NCI-H748 (cell line): ENCODE measurements at regions not wholly inside any gene's neighbourhood (a gene's known extent, or its start where the extent isn't known, plus 50 kb on each side); places are given as distances from the start of the nearest gene placed in this dataset.

Experiments used
- DNase-seq: peaks from one replicate; lab custom pipeline; 2025; ENCODE audit not compliant: unreplicated experiment; lab: John Stamatoyannopoulos, UW

DNA sequence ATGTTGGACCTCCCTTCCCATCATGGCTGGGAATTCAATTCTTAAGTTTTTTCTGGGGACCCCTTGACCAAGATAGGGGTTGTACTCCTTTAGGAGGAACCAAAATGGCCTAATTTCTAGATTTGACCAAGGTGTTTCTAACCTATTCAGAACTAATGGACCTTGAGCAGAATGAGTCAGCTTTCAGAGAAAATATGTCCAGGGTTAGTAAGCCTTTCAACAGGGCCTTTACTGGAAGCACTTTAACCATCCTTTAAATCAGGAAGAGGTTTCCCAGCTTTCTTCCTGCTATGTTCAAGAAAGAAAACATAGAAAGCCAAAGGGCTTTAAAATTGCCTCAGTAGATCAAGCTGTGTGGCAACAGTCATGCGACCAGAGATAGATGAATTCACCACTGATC, 1184.9 kb upstream of the ACVR2A start:
- DNase-seq = no peak

DNA sequence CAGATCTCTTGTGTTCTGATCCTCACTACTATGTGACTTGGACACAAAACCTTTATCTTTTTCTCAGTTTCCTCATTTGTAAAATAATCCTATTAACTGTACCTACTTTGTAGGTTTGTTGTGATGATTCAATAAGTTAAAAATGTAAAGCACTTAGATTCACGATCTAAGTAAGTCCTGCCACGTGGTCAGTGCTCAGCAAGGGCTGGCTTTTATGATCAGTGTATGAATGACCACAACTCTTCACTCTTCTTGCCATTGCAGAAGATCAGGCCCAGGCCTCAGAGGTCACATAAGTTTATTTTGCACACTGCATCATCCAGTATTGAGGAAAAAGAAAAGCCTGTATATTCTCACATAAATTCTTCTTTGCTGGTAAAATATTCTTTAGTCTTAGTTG, 1192.5 kb upstream of the ACVR2A start:
- DNase-seq = no peak

DNA sequence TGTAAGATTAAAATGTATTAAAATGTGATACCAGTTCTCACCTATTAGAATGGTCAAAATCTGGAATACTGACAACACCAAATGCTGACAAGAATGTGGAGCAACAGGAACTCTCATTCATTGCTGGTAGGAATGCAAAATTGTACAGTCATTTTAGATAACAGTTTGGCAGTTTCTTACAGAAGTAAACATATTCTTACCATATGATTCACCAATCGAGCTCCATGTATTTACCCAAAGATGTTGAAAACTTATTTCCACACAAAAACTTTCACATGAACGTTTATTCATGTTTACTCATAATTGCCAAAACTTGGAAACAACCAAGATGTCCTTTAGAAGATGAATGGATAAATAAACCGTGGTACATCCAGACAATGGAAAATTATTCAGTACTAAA, 1193.5 kb upstream of the ACVR2A start:
- DNase-seq = no peak

DNA sequence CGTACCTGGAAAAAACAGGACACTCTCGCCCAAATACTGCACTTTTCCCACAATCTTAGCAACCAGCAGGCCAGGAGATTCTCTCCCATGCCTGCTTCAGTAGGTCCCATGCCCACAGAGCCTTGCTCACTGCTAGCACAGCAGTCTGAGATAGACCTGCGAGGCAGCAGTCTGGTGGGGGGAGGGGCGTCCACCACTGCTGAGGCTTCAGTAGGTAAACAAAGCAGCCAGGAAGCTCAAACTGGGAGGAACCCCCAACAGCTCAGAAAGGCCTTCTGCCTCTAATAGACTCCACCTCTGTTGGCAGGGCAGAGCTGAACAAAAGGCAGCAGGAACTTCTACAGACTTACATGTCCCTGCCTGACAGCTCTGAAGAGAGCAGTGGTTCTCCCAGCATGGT, 1202.8 kb upstream of the ACVR2A start:
- DNase-seq = peak; percentile 26

DNA sequence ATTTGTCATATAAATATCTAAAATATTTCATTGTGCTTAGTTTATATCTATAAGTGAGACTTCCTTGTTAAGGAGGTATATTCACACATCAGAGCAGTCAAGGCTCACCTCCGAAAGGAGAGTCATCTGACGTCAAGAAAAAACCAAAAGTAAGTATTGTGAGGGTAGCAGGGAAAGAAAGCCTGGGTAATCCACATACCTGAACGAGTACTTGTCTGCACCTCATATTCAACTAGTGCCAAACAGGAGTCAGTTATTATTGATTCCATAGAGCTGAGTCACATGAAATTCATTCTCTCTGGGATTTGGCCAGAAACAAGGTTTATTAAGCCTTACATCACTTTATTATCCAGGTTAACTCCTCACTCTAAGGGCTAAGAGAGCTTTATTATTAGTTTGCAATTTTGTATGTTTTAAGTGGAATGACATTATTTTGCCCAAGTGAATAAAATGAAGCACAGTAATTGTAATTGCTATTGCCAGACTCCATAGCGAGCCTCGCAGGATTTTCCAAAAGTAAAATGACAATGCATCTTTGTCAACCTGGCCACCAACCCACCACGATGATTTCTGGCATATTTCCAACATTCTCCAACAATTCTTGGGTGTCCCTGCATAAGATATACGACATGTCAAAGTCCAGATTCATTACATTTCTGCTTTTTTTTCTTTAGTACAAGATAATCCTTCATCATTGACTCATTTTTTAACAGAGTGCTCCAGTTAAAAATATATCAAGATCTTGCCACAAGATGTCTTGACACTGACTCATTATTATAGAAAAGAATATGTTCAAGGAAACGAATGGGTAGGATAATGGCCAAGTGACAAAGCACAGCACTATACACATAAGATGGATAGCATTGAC, 1210.4 kb upstream of the ACVR2A start:
- DNase-seq = no peak

DNA sequence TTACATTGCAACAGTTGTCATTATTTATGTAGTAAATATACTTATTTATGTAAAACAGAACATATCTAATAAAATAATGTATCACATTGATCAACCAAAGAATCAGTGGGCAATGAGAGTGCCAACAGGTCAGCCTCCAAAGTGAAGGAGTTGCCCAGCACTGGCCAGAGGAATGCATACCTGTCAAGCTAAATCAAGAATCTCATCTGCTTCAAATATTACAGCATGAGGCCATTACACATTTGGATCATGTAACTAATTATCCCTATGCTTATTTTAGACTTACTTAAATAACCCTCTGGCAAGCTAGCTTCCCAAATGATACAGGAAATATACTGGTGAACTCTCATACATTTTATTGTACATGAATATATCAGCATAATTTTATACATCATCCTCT, 1211.7 kb upstream of the ACVR2A start:
- DNase-seq = no peak

DNA sequence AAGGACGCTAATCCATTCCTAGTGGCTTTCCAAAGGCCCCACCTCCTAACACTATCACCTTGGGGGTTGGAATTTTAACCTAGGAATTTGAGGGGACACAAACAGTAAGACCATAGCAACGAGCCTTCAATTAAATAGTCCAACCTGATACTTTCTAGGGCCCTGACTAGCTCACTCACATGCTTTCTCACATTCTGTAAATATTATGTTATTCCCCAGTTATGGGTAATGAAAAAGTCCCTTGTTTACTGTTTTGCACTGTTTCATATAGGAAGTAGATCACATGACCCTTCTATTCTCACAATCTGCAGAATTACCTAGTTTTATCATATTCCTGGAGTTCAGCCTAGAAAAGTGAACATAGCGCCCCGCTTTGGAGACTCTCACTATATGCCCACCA, 1212.1 kb upstream of the ACVR2A start:
- DNase-seq = no peak

DNA sequence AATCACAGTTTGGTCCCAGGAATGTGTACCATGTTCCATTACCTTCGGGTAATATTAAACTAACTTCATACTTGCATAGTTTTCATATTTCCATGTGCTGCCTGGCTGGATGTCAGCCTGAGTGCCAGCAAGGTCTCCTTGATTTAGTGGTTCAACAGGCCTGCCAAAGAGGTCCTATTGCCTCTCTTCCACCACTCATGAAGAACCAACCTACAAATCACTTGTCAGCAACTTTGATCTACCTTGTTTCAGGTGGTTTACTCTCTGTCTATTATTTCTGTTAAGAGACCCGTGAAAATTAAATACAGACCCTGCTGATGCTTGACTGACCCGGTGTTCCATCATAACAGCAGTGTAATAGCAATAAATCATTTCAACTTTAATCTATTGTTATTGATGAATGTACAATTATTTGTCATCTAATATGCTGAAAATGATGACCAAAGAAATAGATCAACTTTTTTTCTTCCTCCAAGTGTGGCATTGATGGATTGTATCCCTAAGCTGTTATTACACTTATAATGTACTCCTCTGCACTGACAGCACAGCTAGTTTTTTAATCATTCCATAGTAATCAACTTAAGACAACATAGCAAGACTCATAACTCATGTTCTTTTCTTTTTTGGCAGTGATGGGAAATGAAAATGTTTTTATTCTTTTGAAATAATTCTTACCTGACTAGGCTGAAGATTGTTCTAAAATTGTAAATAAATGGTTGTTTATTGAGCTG, 1220.2 kb upstream of the ACVR2A start:
- no peak for DNase-seq

DNA sequence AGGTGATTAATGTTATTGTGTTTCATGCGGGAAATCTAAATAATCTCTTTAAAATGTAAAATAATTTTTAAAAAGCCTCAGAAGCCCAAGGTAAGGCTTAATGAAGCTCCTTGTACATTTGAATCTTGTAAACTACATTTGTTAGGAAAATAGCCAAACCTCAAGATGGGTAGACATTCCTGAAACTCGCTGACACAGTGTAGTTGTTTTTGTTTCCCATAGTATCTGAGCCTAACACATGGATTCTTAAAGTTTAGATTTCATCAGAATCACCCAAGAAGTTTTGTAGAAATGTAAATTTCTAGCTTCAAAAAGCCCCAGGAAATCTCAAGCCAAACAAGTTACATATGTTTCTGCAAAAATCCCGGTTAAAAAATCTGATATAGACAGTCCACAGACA, 1221.1 kb upstream of the ACVR2A start:
- no peak for DNase-seq

DNA sequence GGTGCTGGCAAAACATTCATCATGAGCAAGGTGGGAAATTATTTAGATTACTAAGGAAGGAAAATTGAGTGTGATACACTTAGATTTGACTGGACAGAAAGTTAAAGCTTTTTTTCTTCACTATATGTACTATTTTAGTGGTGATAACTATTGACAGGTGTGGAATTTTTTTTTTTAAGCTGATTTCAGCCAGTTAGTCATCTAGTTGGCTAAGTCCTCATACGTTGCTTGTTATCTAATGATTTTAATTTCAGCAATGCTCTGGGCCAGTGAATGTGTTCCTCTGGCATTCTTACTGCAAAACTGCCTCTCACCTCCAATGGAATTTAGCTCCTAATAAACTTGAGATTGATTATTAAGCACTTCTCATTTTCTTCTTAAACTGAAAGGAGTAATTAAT, 1223.2 kb upstream of the ACVR2A start:
- no peak for DNase-seq

DNA sequence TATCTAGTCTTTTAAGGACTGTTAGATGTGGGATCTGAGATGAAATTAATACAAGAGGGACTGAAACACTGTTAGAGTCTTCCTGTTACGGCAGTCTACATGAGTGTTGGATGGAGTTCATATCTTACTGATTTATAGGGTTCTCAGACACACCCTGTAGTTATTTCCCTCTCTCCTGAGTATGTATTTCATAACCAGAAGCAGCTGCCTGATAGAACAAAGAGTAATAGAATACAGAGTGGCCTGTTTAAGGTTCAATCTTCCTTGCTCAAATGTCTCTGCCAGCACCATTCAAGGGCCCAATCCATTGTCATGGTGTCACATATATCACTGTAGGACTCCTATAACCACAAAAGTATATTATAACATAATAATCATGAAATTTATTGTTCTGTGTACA, 1229.1 kb upstream of the ACVR2A start:
- DNase-seq = peak; percentile 51

DNA sequence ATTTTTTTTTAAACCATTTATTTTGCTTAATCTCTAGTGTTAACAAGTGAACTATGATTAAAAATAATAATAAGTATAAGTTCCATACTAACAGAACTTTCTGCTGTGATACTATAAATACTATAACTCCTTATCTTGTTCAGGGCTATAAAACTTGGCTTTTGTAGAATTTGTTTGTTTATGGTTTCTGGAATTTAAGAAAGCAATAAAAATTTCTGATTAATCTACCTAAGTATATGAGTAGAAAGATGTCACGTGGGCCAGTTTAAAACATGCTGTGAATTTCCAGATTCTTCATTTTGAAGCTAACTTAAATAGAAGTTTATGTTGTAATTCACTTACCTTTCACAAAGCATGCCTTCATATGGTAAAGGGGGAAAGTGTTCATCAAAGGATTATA, 1236.3 kb upstream of the ACVR2A start:
- no peak for DNase-seq

DNA sequence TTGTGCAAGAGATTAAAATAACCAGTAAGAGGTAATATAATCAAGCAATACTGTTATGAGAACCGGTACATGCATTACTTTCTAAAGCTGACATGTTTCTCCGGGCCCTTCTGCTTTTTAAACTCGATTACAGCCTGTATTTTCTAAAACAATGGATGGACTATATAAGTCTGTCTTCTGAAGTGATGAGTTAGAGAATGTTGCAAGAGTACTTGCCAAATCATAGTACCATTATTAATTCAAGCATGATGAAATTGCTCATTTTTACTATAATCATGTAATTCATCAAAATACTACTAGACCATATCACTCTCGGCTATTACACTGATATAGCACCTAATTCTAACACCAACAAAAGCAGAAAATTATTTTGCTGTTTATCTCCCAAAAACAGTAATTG, 1240.3 kb upstream of the ACVR2A start:
- no peak for DNase-seq

DNA sequence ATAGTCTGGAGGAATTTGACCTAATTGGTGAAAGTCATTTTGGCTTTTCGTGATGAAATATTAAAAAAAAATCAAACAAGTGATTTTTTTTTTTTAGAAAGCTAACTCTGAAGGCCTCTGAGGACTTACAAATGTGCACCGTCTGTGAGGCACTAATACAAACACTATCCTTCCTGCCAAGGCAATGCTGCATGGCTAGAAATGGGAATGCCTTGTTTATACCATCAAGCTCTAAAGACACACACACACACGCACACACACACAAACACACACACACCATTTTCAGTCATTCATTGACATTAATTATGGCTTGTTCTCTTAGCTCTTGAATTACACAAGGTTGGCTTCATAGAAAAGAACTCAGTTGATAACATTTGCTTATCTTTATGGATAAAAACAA, 1242.0 kb upstream of the ACVR2A start:
- DNase-seq = no peak

DNA sequence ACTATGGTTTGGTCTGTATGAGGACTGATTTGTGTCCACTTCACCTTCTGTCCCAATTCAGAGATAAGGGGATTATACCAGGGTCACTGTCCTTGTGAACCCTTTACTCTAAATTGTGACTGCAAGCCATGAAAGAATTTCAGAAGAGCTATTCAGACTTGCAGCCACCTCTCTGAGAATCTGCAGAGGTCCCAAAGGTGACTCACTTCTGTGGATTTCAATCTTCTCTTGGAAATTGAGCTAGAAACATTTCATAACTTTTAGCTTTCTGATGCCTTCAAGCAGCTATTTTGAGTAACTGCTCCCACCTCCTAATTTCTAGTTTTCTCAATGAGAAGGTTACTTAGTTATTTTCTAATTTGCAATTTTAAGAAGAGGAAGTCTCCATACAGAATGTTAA, 1242.4 kb upstream of the ACVR2A start:
- DNase-seq = no peak

DNA sequence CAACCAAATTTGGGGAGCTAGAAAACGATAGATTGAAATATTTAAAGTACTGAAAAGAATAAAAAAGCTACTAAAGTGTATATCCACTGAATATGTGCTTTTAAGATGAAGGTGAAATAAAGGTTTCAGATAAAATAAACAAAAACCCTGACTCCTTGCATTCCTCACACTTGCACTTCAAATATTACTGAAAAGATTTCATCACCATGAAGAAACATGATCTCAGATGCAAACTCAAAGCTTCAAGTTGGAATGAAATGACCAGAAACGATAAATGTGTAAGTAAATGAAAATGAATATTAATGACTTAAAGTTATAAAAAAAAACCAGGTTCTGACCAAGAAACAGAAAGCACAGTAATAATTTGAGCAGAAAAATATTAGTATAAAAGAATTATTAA, 1246.0 kb upstream of the ACVR2A start:
- DNase-seq = no peak

DNA sequence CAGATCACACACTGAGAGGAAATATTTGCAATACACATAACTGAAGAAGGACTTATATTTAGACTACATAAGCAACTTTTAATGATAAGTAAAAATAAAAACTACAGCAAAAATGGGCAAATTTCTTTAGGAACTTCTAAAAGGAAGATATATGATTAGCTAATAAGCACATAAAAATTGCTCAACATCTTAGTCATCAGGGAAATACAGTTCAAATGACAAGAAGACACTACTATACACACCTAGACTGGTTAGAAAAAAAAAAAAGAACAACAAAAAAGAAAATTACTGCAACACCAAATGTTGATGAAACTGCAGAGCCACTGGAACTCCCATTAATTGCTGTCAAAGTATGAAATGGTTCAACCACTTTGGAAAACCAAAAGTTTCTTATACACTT, 1247.5 kb upstream of the ACVR2A start:
- no peak for DNase-seq

DNA sequence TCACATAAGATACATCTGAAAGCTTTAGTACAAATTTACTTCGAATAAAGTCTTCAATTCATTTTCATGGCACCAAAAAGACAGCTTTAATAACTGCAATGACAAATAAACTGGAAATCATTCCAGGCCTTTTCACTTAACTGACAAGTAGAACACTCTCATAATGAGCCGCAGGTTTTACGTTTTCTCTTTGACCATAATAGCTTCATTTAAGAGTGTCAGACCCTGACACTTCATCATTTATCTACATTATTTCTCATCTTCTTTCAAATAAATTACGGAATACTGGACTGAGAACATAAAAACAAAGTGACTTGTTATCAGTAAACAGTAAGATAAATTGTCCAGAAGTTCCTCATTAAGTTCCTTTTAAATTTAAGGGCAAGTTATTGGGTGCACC, 1252.9 kb upstream of the ACVR2A start:
- no peak for DNase-seq

DNA sequence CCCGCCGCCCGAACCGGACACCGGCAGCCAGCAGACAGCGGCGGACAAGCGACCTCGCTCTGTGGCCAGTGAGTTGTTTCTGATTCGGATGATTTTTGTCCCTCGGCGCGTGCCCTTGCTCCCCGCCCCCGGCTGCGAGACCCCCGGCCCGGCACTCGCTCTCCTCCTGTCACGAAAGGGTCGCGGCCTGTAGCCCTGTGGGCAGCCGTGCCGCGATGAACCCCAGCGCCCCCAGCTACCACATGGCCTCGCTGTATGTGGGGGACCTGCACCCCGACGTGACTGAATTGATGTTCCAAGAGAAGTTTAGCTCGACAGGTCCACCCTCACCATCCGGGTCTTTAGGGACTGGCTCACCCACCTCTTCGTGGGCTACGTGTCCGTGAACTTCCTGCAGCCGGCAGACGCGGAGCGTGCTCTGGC, 1257.5 kb upstream of the ACVR2A start:
- DNase-seq = no peak

DNA sequence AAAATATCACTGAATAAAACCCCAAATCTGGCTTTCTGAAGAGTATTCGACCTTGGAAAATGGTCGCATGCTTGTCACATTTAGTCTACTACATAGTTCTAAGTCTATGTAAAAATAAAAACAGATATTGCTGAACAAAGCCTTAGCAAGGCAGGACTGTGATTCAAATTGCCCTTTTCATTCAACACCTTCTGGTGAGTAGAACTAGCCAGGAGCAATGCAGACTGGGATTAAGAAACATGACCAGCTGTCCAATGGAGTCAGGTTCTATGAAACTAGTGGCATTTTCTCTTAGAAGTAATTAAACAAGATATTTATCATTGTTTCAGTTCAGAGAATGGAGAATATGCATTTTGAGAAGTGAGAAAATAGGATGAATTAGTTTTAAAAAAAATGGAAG, 1260.5 kb upstream of the ACVR2A start:
- DNase-seq = no peak

DNA sequence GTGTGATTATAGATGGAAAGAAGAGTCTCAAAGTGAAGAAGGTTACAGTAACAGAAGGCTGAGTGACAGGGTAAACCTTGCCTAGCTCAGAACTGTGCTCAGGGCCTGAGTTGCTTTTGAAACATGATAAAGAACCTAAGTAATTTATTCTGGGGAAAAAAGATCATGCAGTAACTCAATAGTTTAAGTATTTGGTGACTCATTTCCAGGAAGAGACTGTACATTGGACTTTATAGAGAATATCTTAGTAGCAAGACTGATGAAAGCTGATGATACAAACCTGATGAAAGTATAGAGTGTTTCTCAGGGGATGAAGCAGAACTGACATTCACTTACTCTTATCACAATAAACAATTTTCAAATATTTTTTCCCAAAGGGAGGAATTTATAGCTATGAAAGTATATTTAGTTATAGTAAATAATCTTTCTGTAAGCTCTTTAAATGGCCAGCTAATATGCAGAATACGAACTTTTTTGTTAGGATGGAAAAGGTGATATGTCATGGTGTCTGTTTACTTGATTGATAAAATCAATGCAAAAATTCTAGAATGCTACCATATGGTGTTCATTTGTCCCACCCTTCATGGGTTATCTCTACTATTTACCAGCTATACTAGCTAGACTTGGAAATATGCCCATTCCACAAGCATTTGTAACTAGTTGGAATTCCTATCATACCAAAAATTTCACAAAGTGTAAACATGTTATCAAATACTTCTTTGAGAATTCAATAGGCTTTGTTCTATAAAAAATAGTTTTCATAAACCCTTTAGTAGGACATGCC, 1265.5 kb upstream of the ACVR2A start:
- no peak for DNase-seq
